ENCODE measurements at regions not wholly inside any gene's neighbourhood (a gene's known extent, or its start where the extent isn't known, plus 50 kb on each side); places are given as distances from the start of the nearest gene placed in this dataset.

DNA sequence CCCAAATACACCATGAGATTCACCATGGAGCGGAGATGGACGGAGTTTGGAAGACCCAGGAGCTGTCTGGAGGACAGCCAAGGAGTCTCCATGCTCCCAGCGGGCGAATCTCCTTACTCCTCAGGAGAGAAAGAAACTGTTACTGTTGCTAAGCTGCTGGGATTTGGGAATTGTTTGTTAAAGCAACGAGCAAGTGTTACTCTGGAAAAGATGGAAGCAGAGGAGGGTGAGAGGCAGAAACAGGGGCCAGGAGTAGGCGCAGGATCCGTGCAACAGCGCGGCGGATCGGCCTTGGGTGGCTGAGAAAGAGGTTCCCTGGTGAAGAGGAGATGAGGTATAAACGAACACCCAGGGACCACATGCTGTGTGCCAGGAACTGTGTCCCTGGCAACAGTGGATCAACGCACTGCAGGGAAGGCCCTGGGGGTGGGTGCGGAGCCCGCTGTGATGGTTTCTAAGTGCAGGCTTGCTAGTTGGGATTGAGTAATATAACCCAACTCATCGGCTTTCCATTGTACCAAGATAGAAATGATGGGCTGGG lies 1436.4 kb downstream of the BRD1 start:
- DNase-seq (ENCODE audit: low spot score) (no peak), ATAC-seq (ENCODE audit: low FRiP score) (no peak)
- TF ChIP-seq, protein P1, sequence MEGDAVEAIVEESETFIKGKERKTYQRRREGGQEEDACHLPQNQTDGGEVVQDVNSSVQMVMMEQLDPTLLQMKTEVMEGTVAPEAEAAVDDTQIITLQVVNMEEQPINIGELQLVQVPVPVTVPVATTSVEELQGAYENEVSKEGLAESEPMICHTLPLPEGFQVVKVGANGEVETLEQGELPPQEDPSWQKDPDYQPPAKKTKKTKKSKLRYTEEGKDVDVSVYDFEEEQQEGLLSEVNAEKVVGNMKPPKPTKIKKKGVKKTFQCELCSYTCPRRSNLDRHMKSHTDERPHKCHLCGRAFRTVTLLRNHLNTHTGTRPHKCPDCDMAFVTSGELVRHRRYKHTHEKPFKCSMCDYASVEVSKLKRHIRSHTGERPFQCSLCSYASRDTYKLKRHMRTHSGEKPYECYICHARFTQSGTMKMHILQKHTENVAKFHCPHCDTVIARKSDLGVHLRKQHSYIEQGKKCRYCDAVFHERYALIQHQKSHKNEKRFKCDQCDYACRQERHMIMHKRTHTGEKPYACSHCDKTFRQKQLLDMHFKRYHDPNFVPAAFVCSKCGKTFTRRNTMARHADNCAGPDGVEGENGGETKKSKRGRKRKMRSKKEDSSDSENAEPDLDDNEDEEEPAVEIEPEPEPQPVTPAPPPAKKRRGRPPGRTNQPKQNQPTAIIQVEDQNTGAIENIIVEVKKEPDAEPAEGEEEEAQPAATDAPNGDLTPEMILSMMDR (IDR thresholded peaks at IDR 0.05): no peak

DNA sequence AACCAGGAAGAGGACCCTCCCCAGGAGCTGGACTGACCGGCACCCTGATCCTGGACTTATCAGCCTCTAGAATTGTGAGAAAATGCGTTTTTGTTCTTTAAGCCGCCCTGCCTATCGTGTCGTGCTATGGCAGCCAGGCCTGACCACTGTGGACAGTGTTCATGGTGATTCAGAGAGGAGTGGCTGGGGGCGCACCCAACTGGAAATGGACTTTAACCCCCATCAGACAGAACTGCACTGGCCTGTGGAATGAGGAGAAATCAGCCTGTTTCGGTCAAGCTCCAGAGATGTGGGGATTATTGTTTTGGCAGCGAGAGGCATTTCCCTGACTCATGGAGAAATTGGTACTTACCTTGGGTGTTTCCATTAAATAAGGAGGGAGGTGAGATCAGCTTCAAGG lies 1437.8 kb downstream of the BRD1 start:
- ATAC-seq (ENCODE audit: low FRiP score): no peak
- DNase-seq (ENCODE audit: low spot score): no peak
- TF ChIP-seq, protein P1 (IDR thresholded peaks at IDR 0.05): no peak

DNA sequence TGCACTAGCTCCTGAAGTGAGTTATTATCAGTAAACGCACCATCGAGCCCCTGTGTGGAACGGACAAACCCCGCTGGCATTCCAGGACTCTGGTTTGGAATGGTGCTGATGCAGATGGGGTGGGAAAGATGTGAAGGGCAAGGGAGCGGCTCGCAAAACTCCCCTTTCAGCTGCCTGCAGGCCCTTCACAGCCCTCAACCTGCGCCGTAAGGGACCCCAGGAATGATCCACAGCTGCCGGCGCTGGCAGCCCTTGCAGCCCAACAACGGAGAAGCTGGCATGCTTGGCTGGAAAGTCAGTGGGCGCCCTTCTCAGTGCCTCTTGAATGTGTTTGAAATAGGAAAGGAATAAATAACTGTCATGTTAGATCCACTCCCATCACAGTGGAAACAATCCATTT lies 1445.5 kb downstream of the BRD1 start:
- no peak for DNase-seq (ENCODE audit: low spot score)
- ATAC-seq (ENCODE audit: low FRiP score): no peak
- TF ChIP-seq, protein P1 (IDR thresholded peaks at IDR 0.05): no peak

DNA sequence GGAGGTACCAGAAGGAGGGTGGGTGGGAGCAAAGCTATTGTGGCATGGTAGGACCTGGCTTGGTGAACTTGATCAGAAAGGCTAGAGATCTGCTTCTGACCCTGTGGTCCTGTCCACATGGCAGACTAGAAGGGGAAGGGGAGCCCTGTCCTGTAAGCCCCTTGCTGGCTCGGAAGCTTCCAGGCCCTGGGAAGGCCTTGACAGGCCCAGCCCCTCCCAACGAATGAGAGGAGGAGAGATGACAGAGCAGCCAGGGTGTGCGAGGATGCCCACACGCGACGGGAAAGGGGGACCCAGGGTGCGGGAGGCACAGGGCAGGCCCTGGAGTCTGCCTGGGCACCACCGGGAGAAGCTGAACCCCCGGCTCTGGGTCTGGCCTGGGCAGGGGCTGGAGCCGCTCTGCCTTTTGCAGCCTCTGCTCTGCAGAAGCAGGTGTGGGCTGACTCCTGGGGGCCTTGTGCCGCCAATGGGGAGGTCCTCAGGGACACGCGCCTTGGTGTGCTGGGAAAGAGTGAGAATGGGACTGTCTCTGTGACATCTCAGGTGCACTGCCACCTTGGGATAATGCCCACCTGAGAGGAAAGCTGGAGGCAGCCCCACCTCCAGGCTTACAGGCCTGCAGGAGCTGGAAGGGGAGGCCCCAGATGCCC lies 1447.5 kb downstream of the BRD1 start:
- no peak for ATAC-seq (ENCODE audit: low FRiP score)
- TF ChIP-seq, protein P1 (IDR thresholded peaks at IDR 0.05): no peak
- DNase-seq (ENCODE audit: low spot score): no peak

DNA sequence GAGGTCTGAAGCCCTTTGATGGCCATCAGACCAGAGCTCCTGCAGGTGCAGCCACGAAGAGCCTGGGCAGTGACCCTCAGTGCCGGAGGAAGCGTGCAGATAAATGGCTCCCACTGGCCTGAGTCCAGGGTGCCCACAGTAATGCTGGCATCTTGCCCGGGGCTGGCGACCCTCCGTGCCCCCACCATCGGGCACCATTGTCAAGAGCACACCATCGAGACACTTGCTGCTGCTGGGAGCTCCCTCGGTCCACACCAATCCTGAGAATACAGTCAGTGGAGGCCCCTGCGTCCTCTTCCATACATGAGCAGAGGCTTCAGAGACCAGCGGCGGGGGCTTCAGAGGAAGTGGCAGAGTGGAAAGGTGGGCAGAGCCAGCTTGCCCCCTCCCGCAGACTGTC lies 1448.3 kb downstream of the BRD1 start:
- DNase-seq (ENCODE audit: low spot score) (no peak), ATAC-seq (ENCODE audit: low FRiP score) (no peak)
- TF ChIP-seq, protein P1 (IDR thresholded peaks at IDR 0.05): no peak

DNA sequence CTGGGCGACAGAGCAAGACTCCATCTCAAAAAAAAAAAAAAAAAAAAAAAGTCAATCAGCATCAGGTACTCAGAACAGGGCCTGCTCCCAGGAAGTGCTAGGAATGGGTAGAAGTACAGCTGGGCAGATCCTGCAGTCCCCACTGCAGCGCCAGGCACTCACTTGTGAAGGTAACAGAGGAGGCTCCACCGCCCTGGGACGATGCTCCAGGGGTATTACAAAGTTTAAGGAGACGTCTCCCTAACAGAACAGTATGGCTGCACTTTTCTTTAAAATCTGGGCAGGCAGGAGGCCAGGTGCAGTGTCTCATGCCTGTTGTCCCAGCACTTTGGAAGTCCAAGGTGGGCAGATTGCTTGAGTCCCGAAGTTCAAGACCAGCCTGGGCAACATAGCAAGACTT lies 1449.0 kb downstream of the BRD1 start:
- ATAC-seq (ENCODE audit: low FRiP score): no peak
- TF ChIP-seq, protein P1 (IDR thresholded peaks at IDR 0.05): no peak
- DNase-seq (ENCODE audit: low spot score): no peak

Measured in omental fat pad (tissue), 3 donors.